GM08714 (cell line): ENCODE measurements at regions not wholly inside any gene's neighbourhood (a gene's known extent, or its start where the extent isn't known, plus 50 kb on each side); places are given as distances from the start of the nearest gene placed in this dataset.
"Not testable (repeated sequence)": the region's sequence is repeated elsewhere in the genome, so short reads cannot be mapped to it uniquely, and the experiment has no call there.

Experiments used
- H3K4me3 ChIP-seq: fragments of 200-500 bp; sonication (Bioruptor generic); 2 replicates; pipeline ENCODE4 v1.5.1; 2014; ENCODE audit warnings: mild to moderate bottlenecking, low read length, inconsistent platforms
- ZNF274 ChIP-seq: IDR thresholded peaks from 2 replicates; pipeline ENCODE4 v1.6.1; 2012; ENCODE audit warnings: mild to moderate bottlenecking, low read depth, low read length

- TF ChIP-seq ZNF274 = no peak
- H3K4me3 ChIP-seq = no peak overlapping the region
Observed at GRCh38 chr3:23709987-23710386, 95.8 kb upstream of the UBE2E1 start.

- no peak overlapping the region for H3K4me3 ChIP-seq
- TF ChIP-seq ZNF274 = no peak
Observed at GRCh38 chr3:23710555-23710954, 95.2 kb upstream of the UBE2E1 start.

- TF ChIP-seq ZNF274 = no peak
- H3K4me3 ChIP-seq = no peak overlapping the region
Observed at GRCh38 chr3:23711916-23712494, 93.8 kb upstream of the UBE2E1 start.

- H3K4me3 ChIP-seq = no peak overlapping the region
- TF ChIP-seq ZNF274 = no peak
Observed at GRCh38 chr3:23712656-23713559, 92.8 kb upstream of the UBE2E1 start.

- H3K4me3 ChIP-seq = no peak overlapping the region
- no peak for TF ChIP-seq ZNF274
Observed at GRCh38 chr3:23713641-23714040, 92.1 kb upstream of the UBE2E1 start.

- H3K4me3 ChIP-seq = no peak overlapping the region
- no peak for TF ChIP-seq ZNF274
Observed at GRCh38 chr3:23720059-23720458, 85.7 kb upstream of the UBE2E1 start.

GRCh38 chr3:23720885-23721284, 84.9 kb upstream of the UBE2E1 start:
- H3K4me3 ChIP-seq = no peak overlapping the region
- no peak for TF ChIP-seq ZNF274

- no peak for TF ChIP-seq ZNF274
- no peak overlapping the region for H3K4me3 ChIP-seq
Observed at GRCh38 chr3:23723141-23723540, 82.6 kb upstream of the UBE2E1 start.

- no peak overlapping the region for H3K4me3 ChIP-seq
- no peak for TF ChIP-seq ZNF274
Observed at GRCh38 chr3:23723930-23724329, 81.8 kb upstream of the UBE2E1 start.

- no peak for TF ChIP-seq ZNF274
- no peak overlapping the region for H3K4me3 ChIP-seq
Observed at GRCh38 chr3:23726811-23727548, 78.8 kb upstream of the UBE2E1 start.

GRCh38 chr3:23728601-23729117, 77.1 kb upstream of the UBE2E1 start:
- no peak for TF ChIP-seq ZNF274
- H3K4me3 ChIP-seq = no peak overlapping the region

- H3K4me3 ChIP-seq = not testable (repeated sequence)
Observed at GRCh38 chr3:23729362-23729761, 76.4 kb upstream of the UBE2E1 start.

- H3K4me3 ChIP-seq = no peak overlapping the region
- no peak for TF ChIP-seq ZNF274
Observed at GRCh38 chr3:23734481-23734880, 71.3 kb upstream of the UBE2E1 start.

- TF ChIP-seq ZNF274 = no peak
- H3K4me3 ChIP-seq = no peak overlapping the region
Observed at GRCh38 chr3:23735062-23735461, 70.7 kb upstream of the UBE2E1 start.
